ENCODE measurements at regions not wholly inside any gene's neighbourhood (a gene's known extent, or its start where the extent isn't known, plus 50 kb on each side); places are given as distances from the start of the nearest gene placed in this dataset.

- in situ Hi-C loops (cut with MboI; ENCODE audit: low pct_ligation_motif_present in 1 of 4, low pct_unique_long_range_greater_than_20kb in 1 of 4, low sequenced_read_pairs in 3 of 4) = no loop called here
- DNase-seq = no peak
- 75 to 100% methylated on average over 1 of the region's 1 CpG for WGBS, 2 donors (ENCODE audit: low coverage in 1 of 2)
Observed at GRCh38 chr18:38565513-38565912, 999.9 kb upstream of the CELF4 start.

GRCh38 chr18:38563396-38563980, 997.9 kb upstream of the CELF4 start:
- no peak overlapping the region for H3K27ac ChIP-seq
- no peak for DNase-seq
- no peaks in the 10 kb centered on the region for H3K4me1 ChIP-seq
- no peak for TF ChIP-seq POLR2AphosphoS5 (IDR thresholded peaks at IDR 0.05)
- TF ChIP-seq CTCF (IDR thresholded peaks at IDR 0.05) = no peak
- TF ChIP-seq EP300 (IDR thresholded peaks at IDR 0.05; ENCODE audit: low read depth) = no peak
- TF ChIP-seq POLR2A (IDR thresholded peaks at IDR 0.05) = no peak
- H3K4me3 ChIP-seq = no peak overlapping the region
- H3K36me3 ChIP-seq = no peaks in the 10 kb centered on the region
- in situ Hi-C loops (cut with MboI; ENCODE audit: low pct_ligation_motif_present in 1 of 4, low pct_unique_long_range_greater_than_20kb in 1 of 4, low sequenced_read_pairs in 3 of 4) (no loop called here), intact Hi-C loops (cut with DNase I; ENCODE audit: low total_unique reads) (loop anchor here (10.0 kb wide), 1 partner anchor 79 kb away; no protein-coding TSS in a partner anchor)
- no peaks in the 10 kb centered on the region for H3K27me3 ChIP-seq
- WGBS, 2 donors (ENCODE audit: low coverage in 1 of 2) = 82 to 89% methylated on average over 1 to 2 of the region's 2 CpGs
- H3K9me3 ChIP-seq = no peaks in the 10 kb centered on the region

More at GRCh38 chr18:38565513-38565912, 999.9 kb upstream of the CELF4 start:
- H3K9me3 ChIP-seq = no peaks in the 10 kb centered on the region
- H3K36me3 ChIP-seq = no peaks in the 10 kb centered on the region
- no peaks in the 10 kb centered on the region for H3K4me1 ChIP-seq
- no peak overlapping the region for H3K4me3 ChIP-seq
- no peaks in the 10 kb centered on the region for H3K27me3 ChIP-seq
- intact Hi-C loops (cut with DNase I; ENCODE audit: low total_unique reads) = loop anchor here (10.0 kb wide), 1 partner anchor 81 kb away; no protein-coding TSS in a partner anchor
- no peak overlapping the region for H3K27ac ChIP-seq
- TF ChIP-seq CTCF (IDR thresholded peaks at IDR 0.05) = no peak
- TF ChIP-seq EP300 (IDR thresholded peaks at IDR 0.05; ENCODE audit: low read depth) = no peak
- TF ChIP-seq POLR2A (IDR thresholded peaks at IDR 0.05) = no peak
- TF ChIP-seq POLR2AphosphoS5 (IDR thresholded peaks at IDR 0.05) = no peak

GRCh38 chr18:38557006-38557405, 991.4 kb upstream of the CELF4 start:
- no peaks in the 10 kb centered on the region for H3K27me3 ChIP-seq
- TF ChIP-seq EP300 (IDR thresholded peaks at IDR 0.05; ENCODE audit: low read depth) (no peak), POLR2A (IDR thresholded peaks at IDR 0.05) (no peak), POLR2AphosphoS5 (IDR thresholded peaks at IDR 0.05) (no peak), CTCF (IDR thresholded peaks at IDR 0.05) (no peak)
- H3K27ac ChIP-seq = no peak overlapping the region
- no peak overlapping the region for H3K4me3 ChIP-seq
- in situ Hi-C loops (cut with MboI; ENCODE audit: low pct_ligation_motif_present in 1 of 4, low pct_unique_long_range_greater_than_20kb in 1 of 4, low sequenced_read_pairs in 3 of 4) = no loop called here
- no peaks in the 10 kb centered on the region for H3K9me3 ChIP-seq
- no peaks in the 10 kb centered on the region for H3K4me1 ChIP-seq
- intact Hi-C loops (cut with DNase I; ENCODE audit: low total_unique reads) = no loop called here
- WGBS, 2 donors (ENCODE audit: low coverage in 1 of 2) = 59 to 65% methylated on average over 5 of the region's 5 CpGs
- DNase-seq = no peak
- H3K36me3 ChIP-seq = no peaks in the 10 kb centered on the region

- no peaks in the 10 kb centered on the region for H3K27me3 ChIP-seq
- 87 to 90% methylated on average over 2 of the region's 2 CpGs for WGBS, 2 donors (ENCODE audit: low coverage in 1 of 2)
- TF ChIP-seq CTCF (IDR thresholded peaks at IDR 0.05) (no peak), POLR2A (IDR thresholded peaks at IDR 0.05) (no peak), POLR2AphosphoS5 (IDR thresholded peaks at IDR 0.05) (no peak), EP300 (IDR thresholded peaks at IDR 0.05; ENCODE audit: low read depth) (no peak)
- H3K36me3 ChIP-seq = no peaks in the 10 kb centered on the region
- H3K4me3 ChIP-seq = no peak overlapping the region
- H3K9me3 ChIP-seq = peaks cover 0 to 3% of the 10 kb centered on the region in 2 donors
- in situ Hi-C loops (cut with MboI; ENCODE audit: low pct_ligation_motif_present in 1 of 4, low pct_unique_long_range_greater_than_20kb in 1 of 4, low sequenced_read_pairs in 3 of 4) (no loop called here), intact Hi-C loops (cut with DNase I; ENCODE audit: low total_unique reads) (no loop called here)
- H3K27ac ChIP-seq = no peak overlapping the region
- DNase-seq = no peak
- H3K4me1 ChIP-seq = no peaks in the 10 kb centered on the region
Observed at GRCh38 chr18:38552732-38553321, 987.2 kb upstream of the CELF4 start.
